HG02798 (cell line): ENCODE measurements at regions not wholly inside any gene's neighbourhood (a gene's known extent, or its start where the extent isn't known, plus 50 kb on each side); places are given as distances from the start of the nearest gene placed in this dataset.
"Not testable (repeated sequence)": the region's sequence is repeated elsewhere in the genome, so short reads cannot be mapped to it uniquely, and the experiment has no call there.

Experiments used
- ATAC-seq: cut with Tn5 transposase; IDR thresholded peaks from one replicate; pipeline ENCODE4 v1.9.1; 2021; ENCODE audit warnings: mild to moderate bottlenecking; ENCODE audit not compliant: unreplicated experiment, poor library complexity

DNA sequence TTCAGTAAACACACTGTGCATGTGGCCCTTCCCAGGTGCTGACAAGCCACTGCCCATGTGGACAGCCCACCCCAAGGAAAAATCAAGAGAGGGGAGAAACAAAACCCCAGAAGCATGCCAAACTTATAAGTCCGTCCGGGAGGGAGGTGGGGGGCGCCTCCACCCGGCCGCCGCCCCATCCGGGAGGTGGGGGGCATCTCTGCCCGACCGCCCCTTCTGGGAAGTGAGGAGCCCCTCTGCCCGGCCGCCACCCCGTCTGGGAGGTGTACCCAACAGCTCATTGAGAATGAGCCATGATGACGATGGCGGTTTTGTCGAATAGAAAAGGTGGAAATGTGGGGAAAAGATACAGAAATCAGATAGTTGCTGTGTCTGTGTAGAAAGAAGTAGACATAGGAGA is 53.8 kb upstream of the C2CD4B start:
- no peak for ATAC-seq

DNA sequence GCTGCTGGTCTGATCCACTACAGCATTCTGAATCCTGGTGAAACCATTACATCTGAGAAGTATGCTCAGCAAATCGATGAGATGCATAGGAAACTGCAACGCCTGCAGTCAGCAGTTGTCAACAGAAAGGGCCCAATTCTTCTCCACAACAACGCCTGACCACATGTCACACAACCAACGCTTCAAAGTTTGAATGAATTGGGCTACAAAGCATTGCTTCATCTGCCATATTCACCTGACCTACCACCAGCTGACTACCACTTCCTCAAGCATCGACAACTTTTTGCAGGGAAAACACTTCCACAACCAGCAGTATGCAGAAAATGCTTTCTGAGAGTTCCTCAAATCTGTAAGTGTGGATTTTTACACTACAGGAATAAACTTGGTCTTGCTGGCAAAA is 54.7 kb upstream of the C2CD4B start:
- ATAC-seq, result no peak

DNA sequence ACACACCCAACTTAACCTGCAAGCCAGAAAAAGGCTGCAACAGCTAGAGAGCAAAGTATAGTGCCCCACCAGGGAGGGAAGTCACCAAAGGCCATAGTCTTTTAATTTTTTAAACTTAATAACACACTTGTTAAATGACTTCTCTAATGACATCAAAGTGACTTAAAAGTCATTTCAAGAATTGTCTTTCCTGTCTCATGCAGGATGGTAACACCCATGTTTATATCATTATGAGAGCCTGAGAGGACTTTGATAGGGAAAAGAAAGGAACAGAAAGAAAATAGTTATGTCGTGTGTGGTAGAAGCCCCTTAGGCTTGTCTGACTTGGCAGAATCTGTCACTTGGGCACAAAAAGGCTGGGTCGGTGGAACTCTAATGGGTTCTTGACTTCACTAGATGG is 57.9 kb upstream of the C2CD4B start:
- ATAC-seq, result no peak

DNA sequence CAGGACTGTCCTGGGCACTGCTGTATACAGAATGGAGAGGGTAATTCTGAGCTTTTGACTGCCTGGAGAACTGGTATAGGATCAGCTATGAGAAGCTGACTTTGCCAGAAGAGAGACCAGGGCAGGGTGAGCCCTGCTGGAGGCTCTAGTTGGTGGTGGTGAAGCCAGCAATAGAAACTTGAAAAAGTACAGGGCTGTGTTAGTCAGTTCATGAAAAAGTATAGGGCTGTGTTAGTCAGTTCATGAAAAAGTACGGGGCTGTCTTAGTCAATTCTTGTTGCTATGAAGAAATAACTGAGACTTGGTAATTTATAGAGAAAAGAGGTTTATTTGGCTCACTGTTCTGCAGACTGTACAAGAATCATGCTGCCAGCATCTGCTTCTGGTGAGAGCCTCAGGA is 63.5 kb upstream of the C2CD4B start:
- no peak for ATAC-seq

DNA sequence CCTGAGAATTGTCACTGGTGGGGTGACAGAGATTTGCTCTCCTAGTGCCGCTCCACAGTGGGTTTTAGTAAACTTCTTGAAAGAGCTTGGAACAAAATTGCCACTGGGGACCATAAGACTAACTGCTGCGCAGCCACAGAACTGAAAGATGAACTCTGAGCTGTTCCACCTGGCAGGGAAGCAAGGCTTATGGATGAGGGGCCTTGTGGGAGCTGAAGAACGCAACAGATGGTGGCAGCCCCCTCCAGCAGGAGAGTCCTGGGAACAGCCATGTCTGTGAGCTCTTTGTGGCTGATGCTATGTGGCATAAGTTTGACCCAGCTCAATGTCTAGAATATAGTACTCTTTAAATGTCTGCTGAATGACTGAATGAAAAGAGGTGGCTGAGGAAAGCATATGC is 66.8 kb upstream of the C2CD4B start:
- no peak for ATAC-seq

DNA sequence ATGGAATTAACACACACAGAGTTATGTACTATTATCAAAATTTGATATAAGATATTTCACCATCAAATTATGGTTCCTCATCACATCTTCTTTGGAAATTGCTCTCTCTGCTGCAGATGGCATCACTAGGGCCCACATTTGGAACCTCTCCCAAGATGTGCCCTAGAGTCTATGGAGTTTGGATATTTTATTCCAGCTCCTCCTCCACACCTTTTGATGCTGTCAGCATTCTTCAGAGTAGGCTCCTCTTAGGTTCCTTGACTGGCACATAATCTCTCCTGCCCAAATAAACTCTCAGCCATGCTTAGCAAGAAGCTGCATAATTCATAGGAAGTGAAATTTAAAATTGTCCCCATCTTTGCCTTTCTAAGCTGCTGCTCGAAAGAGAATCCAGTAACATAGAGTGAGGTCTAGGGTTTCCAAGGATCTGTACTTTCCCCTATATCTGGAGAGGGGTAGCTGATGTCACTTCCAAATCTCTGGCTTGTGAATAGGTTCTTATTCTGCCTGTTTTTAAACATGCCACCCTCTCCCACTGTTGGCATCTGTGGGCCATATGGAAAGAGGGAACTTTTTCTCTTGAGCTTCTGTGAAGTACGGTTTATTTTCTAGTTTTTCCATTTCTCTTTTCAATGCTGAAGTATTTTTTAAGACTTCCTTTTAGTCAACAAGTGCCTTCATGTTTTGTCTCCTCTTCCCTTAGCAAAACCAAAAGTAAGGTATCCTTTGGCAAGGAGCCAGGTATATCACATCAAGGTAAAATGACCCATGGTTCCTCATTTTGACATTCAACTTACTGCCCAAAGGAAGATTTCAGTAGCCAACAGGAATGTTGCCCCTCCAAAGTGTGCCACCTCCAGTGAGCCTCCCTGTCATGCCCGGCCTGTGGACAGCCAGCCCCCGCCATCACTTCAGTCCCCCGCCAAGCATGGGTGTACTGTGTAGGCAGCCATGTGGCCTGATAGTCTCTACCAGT is 75.3 kb upstream of the C2CD4B start:
- no peak for ATAC-seq

DNA sequence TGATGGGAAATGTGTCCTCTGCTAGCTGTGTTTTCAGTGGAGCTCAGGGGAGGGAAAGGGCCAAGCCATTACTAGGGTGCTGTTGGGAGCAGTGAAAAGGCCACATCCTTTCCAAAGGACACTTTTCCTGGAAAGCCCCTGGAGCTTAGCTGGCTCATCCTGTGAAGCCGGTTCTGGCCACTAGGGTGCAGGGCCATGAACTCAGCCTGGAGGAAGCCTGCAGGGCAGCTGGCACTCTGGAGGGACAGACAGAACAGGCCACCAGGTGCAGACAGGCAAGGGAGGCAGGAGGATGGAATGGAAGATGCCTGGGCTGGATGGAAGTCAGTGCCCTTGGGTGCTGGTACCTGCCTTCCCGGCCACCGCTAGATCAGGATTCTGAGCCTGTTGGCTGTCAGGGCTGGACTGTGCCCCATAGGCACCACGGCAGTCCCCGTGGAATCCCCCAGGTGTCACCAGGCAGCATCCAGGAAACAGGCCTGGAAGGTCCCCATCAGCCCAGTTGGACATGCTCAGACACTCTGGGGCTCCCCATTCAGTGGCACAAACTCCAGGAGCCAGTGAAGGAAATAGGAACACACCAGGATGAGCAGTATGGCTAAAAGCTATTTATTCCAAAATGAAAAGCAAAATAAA is 76.2 kb upstream of the C2CD4B start:
- ATAC-seq, result no peak

DNA sequence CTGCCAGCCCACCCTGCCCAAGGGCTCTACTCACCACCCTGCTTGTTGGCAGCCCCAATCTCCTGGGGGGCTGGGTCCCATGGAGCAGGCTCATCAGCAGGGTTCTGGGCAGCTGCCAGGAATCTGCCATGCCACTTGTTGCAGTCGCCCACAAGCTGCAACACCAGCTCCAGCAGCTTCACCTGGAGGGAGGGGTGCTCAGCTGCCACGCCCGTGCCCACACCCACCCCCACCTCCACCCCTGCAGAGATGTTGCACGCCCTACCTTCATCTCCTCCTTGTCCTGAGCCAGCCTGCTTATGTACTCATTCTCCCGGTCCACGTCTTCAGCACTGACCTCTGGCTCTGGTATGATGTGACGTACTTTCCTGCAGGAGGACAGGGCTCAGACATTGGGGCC is 77.9 kb upstream of the C2CD4B start:
- no peak for ATAC-seq

DNA sequence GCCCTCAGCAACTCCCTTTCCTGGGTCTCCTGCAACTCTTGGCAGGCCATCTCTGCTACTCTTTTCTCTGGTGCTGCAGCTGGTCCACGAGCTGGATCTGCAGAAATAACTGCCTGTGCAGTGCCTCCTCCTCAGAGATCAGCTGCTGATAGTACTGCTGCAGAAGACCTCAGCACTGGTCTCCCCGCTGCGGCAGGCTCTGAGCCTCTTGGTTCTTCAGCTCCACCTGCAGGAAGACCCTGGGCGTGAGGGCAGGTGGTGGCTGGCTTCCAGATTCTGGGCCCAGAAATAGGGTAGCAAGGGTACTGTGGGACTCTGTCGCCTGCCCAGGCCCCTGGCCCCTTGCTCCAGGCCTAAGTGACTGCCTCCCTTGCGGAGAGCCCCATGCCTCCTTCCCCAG is 79.7 kb upstream of the C2CD4B start:
- ATAC-seq, result no peak

DNA sequence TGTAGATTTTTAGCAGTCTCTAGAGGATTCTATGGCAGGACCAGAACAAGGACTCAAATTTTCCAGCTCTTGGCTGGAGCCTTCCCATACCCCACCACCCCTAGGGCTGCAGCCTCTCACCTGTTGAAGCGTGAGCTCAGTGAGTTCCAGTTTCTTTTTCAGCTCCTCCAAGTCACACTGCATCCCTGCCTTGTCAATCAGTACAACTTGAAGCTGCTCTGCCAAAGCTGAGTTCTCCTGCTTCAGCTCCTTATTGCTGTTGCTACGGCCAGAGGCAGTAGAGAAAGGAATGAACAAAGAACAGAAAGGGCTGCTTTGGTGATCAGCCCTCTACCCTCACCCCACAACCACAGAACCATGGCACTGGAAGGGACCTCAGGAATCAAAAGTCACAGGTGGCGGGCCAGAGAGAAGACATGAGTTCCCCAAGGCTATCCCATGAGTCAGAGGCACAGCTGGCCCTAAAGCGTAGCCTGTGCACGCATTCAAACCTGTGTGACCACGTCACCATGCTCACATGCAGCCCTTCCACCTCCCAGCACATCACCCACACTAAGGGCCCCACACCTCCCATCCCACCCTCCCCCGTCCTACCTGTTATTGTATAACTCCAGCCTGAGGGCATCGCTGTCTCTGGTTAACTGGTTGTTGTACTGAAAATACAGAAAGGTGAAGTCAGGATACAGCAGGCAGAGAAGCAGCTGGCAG is 83.3 kb upstream of the C2CD4B start:
- ATAC-seq, result no peak

DNA sequence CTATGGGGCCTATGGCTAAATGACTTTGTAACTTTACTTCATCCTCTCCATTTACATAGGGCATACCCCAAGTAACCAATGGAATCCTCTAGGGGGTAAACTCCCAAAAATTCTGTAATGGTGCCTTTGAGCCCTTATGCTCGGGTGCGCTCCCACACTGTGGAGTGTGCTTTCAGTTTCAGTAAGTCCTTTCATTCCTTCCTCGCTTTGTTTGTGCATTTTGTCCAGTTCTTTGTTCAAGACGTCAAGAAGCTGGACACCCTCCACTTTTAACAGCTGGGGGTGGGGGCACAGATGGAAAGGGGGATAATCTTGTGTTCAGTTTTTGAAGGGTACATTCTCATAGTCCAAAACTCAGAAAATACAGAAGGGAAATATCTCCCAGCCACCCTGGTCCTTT is 84.4 kb upstream of the C2CD4B start:
- no peak for ATAC-seq

DNA sequence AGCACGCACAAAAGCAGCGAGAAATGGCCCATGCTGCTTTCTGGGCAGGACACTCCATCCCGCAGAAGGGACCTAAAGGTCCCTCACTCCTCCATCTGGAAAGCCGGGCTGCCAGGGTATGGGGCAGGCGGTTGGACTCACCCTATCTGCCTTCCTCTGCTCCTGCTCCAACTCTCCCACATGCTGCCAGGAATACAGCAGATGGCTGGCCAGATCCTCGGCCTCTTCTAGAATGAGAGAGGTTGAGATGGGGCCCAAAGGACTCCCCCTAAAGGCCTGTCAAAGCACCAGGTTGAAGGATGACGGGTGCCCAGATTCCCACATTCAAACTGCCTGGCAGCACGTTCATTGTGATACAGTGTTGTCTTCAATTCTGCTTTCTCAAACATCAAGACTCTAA is 85.1 kb upstream of the C2CD4B start:
- ATAC-seq, result no peak

DNA sequence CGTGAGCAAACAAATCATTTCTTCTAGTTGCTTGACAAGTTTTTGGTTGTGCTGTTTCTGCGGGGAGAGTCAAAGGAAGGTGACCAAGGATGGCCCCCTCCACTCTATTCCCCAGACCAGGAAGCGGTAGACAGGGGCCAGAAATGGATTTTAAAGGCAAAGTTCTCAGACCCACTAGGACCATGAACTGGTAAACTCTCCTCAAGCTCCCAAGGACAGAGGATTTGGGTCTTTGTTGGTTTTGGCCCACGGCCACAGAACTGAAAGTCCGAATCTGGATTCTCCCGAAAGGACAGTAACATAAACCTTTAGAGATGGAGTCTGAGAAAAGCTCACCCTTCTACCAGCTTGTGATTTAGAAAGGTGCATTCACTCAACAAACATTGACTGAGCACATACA is 85.9 kb upstream of the C2CD4B start:
- ATAC-seq, result no peak

DNA sequence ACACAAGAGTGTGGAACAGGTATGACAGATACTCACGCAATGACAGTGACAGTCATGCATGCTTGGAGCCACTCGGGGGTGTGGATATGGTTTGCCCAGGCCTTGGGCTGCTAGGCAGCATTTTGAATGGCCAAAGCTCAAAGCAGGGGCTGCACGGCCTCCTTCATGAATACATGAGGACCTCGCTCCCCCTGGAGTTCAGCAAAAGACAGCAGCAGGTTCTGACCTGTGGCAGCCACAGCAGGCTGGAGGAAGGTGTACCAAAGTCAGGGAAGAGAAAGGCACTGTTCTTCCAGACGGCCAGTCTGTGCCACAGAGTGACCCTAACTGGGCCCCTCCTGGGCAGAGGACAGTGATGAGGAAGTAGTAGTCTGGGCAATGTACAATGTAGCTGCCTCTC is 88.2 kb upstream of the C2CD4B start:
- no peak for ATAC-seq

DNA sequence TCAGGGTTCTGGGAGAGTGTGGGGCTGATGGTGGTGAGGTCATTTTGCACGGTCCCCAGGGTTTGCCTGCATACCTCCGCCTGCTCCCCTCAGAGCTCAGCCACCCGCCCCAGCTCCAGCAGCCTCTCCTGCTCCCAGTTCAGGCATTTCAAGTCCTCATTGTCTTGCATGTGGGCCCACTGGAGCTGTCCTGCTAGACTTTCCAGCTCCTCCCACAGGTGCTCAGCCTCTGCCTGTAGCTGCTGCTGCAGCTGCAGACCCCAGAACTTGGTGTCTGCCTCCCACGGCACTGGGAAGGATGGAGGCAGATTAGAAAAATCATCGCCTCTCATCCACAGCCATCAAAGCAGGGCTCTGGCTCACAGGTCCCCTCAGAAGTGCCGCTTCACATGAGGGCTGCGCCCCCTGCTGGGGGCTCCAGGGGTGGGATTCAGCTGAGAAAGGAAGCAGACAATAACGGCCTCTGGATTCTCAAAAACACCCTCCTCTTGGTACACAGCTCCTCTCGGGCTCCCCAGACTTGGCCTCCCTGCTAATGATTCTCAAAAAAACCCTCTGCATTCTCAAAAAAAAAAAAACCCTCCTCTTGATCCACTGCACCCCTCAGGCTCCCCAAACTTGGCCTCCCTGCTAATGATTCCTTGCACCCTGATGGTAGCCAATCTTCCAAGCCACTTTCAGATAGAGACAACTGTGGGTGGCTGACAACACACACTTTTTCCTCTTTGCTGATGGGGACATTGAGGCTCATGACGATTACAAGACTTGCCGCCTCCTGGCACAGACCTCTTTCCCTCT is 89.3 kb upstream of the C2CD4B start:
- ATAC-seq, result no peak

DNA sequence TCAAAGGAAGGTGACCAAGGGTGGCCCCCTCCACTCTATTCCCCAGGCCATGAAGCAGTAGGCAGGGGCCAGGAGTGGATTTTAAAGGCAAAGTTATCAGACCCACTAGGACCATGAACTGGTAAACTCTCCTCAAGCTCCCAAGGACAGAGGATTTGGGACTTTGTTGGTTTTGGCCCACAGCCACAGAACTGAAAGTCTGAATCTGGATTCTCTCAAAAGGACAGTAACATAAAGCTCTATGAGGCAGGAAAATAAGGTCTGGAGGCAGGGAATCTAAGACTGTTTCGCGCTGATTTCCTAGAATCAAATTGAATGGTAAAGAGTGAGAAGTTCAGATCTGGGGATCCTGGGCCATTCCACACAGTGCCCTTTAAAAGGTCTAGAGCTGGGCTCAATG is 91.3 kb upstream of the C2CD4B start:
- not testable (repeated sequence) for ATAC-seq

DNA sequence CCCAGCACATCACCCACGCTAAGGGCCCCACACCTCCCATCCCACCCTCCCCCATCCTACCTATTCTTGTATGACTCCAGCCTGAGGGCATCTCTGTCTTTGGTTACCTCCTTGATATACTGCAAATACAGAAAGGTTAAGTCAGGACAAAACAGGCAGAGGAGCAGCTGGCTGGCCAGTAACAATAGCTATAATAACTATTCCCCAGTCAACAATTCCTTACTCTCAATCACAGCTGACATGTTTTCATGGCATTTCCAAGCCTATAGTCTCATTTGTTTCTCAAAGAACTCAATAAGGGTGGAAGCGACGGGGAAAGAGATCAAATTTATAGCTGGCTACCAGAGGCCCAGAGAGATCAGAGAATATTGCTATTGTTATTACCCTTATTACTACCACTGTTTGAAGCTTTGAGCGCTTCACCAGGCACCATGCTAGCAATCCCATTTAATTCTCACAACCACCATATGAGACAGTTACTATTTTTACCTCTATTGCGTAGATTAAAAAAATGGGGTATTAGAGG is 93.0 kb upstream of the C2CD4B start:
- ATAC-seq, result no peak

DNA sequence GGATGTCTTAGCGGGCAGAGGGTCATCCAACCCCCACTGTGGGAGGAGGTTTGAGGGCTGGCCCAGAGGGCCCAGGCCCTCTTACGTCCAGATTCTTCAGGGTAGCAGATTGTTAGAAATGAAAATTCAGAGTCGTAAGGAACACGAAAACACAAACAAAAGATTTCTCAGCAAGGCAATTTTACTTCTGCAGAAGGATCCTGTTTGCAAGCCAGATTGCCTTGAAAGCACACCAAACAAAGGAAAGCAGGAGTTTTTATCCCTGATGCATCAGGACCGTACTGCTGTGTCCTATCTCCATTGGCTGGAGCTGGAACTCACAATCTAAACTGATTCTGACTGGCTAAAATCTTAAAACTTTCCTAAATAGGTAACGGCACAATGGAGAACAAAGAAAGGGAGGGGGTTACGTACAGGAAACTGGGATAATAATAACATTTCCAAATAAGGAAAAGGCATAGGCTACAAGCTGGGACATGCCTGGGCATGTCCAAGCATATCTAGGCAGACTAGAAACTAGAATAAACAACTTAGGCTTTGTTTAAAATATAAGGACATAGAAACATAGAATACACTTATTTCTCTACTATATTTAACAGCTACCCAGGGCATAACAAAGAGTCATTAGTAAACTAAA is 97.3 kb upstream of the C2CD4B start:
- no peak for ATAC-seq

DNA sequence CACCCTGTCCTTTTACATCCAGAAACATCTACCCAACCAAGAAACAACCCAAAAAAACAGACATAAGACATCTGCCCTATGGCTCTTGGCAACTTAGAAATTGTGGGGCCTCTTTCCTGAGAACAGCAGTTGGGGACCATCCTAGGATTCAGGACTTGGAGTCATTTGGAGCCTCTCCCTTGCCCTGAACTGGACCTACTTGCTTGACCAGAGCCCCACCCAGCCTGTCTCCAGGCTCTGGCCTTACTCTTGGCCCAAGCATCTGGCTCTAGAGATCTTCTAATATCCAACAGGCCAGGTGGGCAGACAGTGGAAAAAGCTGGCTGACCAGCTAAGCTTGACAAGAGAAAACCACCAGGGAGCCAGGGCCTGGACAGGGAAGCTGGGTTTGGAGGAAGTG is 99.1 kb upstream of the C2CD4B start:
- ATAC-seq, result no peak

DNA sequence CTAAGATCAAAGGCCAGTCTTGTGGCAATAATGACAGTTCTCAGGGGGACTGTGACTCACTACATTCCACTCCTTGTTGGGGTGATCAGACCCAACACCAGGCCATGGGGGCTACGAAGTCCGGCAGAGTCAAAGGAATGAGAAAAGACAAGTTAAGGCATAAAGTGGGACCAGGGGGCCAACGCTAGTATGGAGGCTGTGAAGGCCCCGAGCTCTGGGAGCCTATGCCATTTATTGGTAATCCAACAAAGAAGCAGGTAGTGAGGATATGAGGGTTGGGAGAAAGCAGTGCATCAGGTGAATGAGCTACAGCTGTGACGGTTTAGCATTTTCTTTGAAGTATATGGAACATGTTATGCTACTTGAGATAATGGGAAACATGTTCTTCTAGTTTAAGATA is 104.4 kb upstream of the C2CD4B start:
- ATAC-seq, result no peak
